Kidney (tissue), 13 donors: ENCODE measurements at regions not wholly inside any gene's neighbourhood (a gene's known extent, or its start where the extent isn't known, plus 50 kb on each side); places are given as distances from the start of the nearest gene placed in this dataset.

Experiments used
- DNase-seq, 5 donors: peaks; one replicate each; pipeline ENCODE4 v3.0.0-alpha.2; 2013 to 2020
- FAIRE-seq: peaks from 2 replicates; lab custom pipeline; 2012; peaks lifted over from hg19 to GRCh38; lab: Jason Lieb, UNC
- H3K27ac ChIP-seq, 2 donors: one replicate each; pipeline ENCODE4 v1.7.0; 2013; ENCODE audit warnings: low read depth in 2 of 2, low read length in 2 of 2, inconsistent platforms in 1 of 2
- H3K27me3 ChIP-seq: one replicate; pipeline ENCODE4 v1.7.1; 2013; ENCODE audit warnings: low read length, inconsistent platforms; ENCODE audit not compliant: control insufficient read depth, insufficient read depth
- H3K36me3 ChIP-seq, 3 donors: one replicate each; pipeline versions ENCODE4 v1.7.0 to v1.7.1; 2013; ENCODE audit warnings: low read length in 3 of 3, control low read depth in 1 of 3, inconsistent platforms in 1 of 3; ENCODE audit not compliant: insufficient read depth in 3 of 3, control insufficient read depth in 2 of 3
- H3K4me1 ChIP-seq, 3 donors: one replicate each; pipeline versions ENCODE4 v1.7.0 to v1.7.1; 2013; ENCODE audit warnings: low read length in 3 of 3, inconsistent platforms in 1 of 3, low read depth in 1 of 3; ENCODE audit not compliant: control insufficient read depth in 2 of 3, insufficient read depth in 2 of 3
- H3K4me3 ChIP-seq, 3 donors: one replicate each; pipeline versions ENCODE4 v1.7.0 to v1.8.1; 2013; ENCODE audit warnings: low read length in 3 of 3, control low read depth in 1 of 3, inconsistent platforms in 1 of 3
- H3K9ac ChIP-seq, 3 donors: one replicate each; pipeline versions ENCODE4 v1.7.0 to v1.7.1; 2013; ENCODE audit warnings: low read length in 3 of 3, control low read depth in 1 of 3, inconsistent platforms in 1 of 3
- H3K9me3 ChIP-seq, 3 donors: one replicate each; pipeline versions ENCODE4 v1.7.0 to v1.7.1; 2013; ENCODE audit warnings: low read length in 3 of 3, control low read depth in 1 of 3, inconsistent platforms in 1 of 3; ENCODE audit not compliant: control insufficient read depth in 2 of 3, insufficient read depth in 1 of 3
- CTCF ChIP-seq: IDR thresholded peaks from 3 replicates; pipeline ENCODE4 v1.5.1; 2012; ENCODE audit warnings: mild to moderate bottlenecking, moderate library complexity, borderline replicate concordance; ENCODE audit not compliant: insufficient read depth; ENCODE audit errors: extremely low read depth
- intact Hi-C: fragments of 100-400 bp; cut with DNase I; formaldehyde crosslinking; loops from one replicate; pipeline ENCODE4 v1.11.1; 2022
- donor health status: control.
- donor health status: control.
- donor health status: control.
- donor health status: control.
- donor health status: control.
- donor health status: DM: yes; HTN: yes; CAD: no.
- donor health status: Normal renal cell carcinoma (clear cell type).

GRCh38 chr12:123041042-123041531 lies 60.6 kb downstream of the ARL6IP4 start:
- Histone ChIP-seq H3K9me3 (no peaks in the 10 kb centered on the region), H3K4me1 (peaks cover 0 to 12% (median 5%) of the 10 kb centered on the region in 3 donors), H3K9ac (no peak overlapping the region), H3K27ac (no peak overlapping the region), H3K27me3 (no peaks in the 10 kb centered on the region), H3K36me3 (no peaks in the 10 kb centered on the region), H3K4me3 (no peak overlapping the region)
- FAIRE-seq (no peak), DNase-seq (no peak)
- TF ChIP-seq CTCF = no peak
- intact Hi-C loops = loop anchor here (5.0 to 10.0 kb wide), 2 partner anchors 114 to 196 kb away; partner anchors contain the start of gene PITPNM2

- DNase-seq (no peak), FAIRE-seq (no peak)
- Histone ChIP-seq H3K9ac (no peak overlapping the region), H3K36me3 (no peaks in the 10 kb centered on the region), H3K9me3 (no peaks in the 10 kb centered on the region), H3K4me1 (peaks cover 0 to 12% (median 5%) of the 10 kb centered on the region in 3 donors), H3K4me3 (no peak overlapping the region), H3K27me3 (no peaks in the 10 kb centered on the region), H3K27ac (no peak overlapping the region)
- intact Hi-C loops = loop anchor here (5.0 to 10.0 kb wide), 2 partner anchors 115 to 197 kb away; partner anchors contain the start of gene PITPNM2
- no peak for TF ChIP-seq CTCF
These were observed 59.6 kb downstream of the ARL6IP4 start for GRCh38 chr12:123040106-123040505.

- Histone ChIP-seq H3K9me3 (no peaks in the 10 kb centered on the region), H3K9ac (no peak overlapping the region), H3K27me3 (no peaks in the 10 kb centered on the region), H3K4me3 (no peak overlapping the region), H3K36me3 (no peaks in the 10 kb centered on the region), H3K27ac (no peak overlapping the region), H3K4me1 (peaks cover 0 to 11% (median 5%) of the 10 kb centered on the region in 3 donors)
- intact Hi-C loops = no loop called here
- peak in 2 of 5 donors; percentile 16 to 47 for DNase-seq
- no peak for TF ChIP-seq CTCF
- FAIRE-seq = peak; percentile 27
These were observed 58.5 kb downstream of the ARL6IP4 start for GRCh38 chr12:123038966-123039365.

- DNase-seq (peak in 2 of 5 donors; percentile 19 to 45), FAIRE-seq (no peak)
- no peaks in the 10 kb centered on the region for H3K9me3 ChIP-seq
- TF ChIP-seq CTCF = no peak
- H3K4me3 ChIP-seq = no peak overlapping the region
- H3K4me1 ChIP-seq = peaks cover 0 to 6% (median 5%) of the 10 kb centered on the region in 3 donors
- H3K27me3 ChIP-seq = no peaks in the 10 kb centered on the region
- intact Hi-C loops = no loop called here
- no peak overlapping the region for H3K27ac ChIP-seq
- H3K36me3 ChIP-seq = peaks cover 0 to under 1% (median 0%) of the 10 kb centered on the region in 3 donors
- no peak overlapping the region for H3K9ac ChIP-seq
These were observed 58.0 kb downstream of the ARL6IP4 start for GRCh38 chr12:123038486-123038885.
